ENCODE measurements at regions not wholly inside any gene's neighbourhood (a gene's known extent, or its start where the extent isn't known, plus 50 kb on each side); places are given as distances from the start of the nearest gene placed in this dataset.

DNA sequence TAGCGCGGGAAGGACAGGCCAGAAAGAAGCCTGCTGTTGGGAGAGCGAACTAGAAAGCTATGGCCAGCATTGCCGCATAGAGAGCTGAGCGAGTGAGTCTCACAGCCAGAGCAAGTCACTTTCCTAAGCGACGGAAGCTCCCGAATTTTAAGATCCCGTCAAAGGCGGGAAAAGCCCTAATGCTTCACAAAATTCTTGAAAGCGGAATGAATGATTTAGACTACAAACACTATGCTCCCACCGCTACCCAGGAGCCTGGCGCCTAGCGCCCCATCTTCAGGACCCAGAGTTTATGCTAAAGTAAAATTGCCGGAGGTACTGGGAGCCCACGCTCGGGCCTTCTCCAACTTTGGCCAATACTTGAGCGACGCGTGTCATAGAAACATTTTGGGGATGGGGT is 409.9 kb upstream of the ESRRG start:
- TF ChIP-seq, protein P1, sequence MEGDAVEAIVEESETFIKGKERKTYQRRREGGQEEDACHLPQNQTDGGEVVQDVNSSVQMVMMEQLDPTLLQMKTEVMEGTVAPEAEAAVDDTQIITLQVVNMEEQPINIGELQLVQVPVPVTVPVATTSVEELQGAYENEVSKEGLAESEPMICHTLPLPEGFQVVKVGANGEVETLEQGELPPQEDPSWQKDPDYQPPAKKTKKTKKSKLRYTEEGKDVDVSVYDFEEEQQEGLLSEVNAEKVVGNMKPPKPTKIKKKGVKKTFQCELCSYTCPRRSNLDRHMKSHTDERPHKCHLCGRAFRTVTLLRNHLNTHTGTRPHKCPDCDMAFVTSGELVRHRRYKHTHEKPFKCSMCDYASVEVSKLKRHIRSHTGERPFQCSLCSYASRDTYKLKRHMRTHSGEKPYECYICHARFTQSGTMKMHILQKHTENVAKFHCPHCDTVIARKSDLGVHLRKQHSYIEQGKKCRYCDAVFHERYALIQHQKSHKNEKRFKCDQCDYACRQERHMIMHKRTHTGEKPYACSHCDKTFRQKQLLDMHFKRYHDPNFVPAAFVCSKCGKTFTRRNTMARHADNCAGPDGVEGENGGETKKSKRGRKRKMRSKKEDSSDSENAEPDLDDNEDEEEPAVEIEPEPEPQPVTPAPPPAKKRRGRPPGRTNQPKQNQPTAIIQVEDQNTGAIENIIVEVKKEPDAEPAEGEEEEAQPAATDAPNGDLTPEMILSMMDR (IDR thresholded peaks at IDR 0.05), result no peak
- TF ChIP-seq POLR2A (IDR thresholded peaks at IDR 0.05) (no peak), EP300 (IDR thresholded peaks at IDR 0.05) (no peak)
